ENCODE measurements at regions not wholly inside any gene's neighbourhood (a gene's known extent, or its start where the extent isn't known, plus 50 kb on each side); places are given as distances from the start of the nearest gene placed in this dataset.

- Histone ChIP-seq H3K9ac (ENCODE audit: low read length) (no peak overlapping the region), H3K4me3 (ENCODE audit: low read length) (no peak overlapping the region)
Measured at GRCh38 chr13:40146063-40146462, 490.6 kb downstream of the COG6 start.

GRCh38 chr13:40146611-40147117, 491.2 kb downstream of the COG6 start:
- no peaks in the 10 kb centered on the region for H3K4me1 ChIP-seq (ENCODE audit: control insufficient read depth, low read depth, low read length)
- no peaks in the 10 kb centered on the region for H3K27me3 ChIP-seq (ENCODE audit: control insufficient read depth, insufficient read depth, low read length)
- no peaks in the 10 kb centered on the region for H3K36me3 ChIP-seq (ENCODE audit: control insufficient read depth, low read depth, low read length)
- H3K4me3 ChIP-seq (ENCODE audit: low read length): no peak overlapping the region
- H3K9me3 ChIP-seq (ENCODE audit: control insufficient read depth, low read depth, low read length): no peaks in the 10 kb centered on the region
- H3K27ac ChIP-seq (ENCODE audit: low read length): no peak overlapping the region
- no peak overlapping the region for H3K9ac ChIP-seq (ENCODE audit: low read length)

More at GRCh38 chr13:40146063-40146462, 490.6 kb downstream of the COG6 start:
- no peak overlapping the region for H3K27ac ChIP-seq (ENCODE audit: low read length)
- no peaks in the 10 kb centered on the region for H3K27me3 ChIP-seq (ENCODE audit: control insufficient read depth, insufficient read depth, low read length)
- H3K9me3 ChIP-seq (ENCODE audit: control insufficient read depth, low read depth, low read length): no peaks in the 10 kb centered on the region
- H3K36me3 ChIP-seq (ENCODE audit: control insufficient read depth, low read depth, low read length): no peaks in the 10 kb centered on the region
- no peaks in the 10 kb centered on the region for H3K4me1 ChIP-seq (ENCODE audit: control insufficient read depth, low read depth, low read length)

DNA sequence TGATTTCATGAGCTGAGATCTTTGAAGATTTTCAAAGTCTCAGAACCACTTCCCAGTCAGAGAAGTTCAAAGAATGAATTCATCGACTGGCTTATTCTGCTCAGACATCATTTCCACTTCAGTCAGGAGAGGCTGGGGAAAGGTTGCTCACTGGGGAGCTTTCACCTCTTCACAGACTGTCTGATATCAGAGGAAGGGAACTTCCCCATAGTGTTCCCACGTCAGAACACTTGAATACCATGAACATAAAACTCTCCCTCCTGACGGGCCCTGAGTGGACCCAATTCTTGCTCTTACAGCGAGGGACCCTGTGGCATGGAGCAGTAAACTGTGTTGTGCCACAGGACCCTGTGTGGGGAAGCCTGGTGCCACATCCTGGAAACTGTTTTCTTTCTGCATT, 492.6 kb downstream of the COG6 start:
- Histone ChIP-seq H3K4me1 (ENCODE audit: control insufficient read depth, low read depth, low read length) (no peaks in the 10 kb centered on the region), H3K36me3 (ENCODE audit: control insufficient read depth, low read depth, low read length) (no peaks in the 10 kb centered on the region), H3K9me3 (ENCODE audit: control insufficient read depth, low read depth, low read length) (no peaks in the 10 kb centered on the region), H3K9ac (ENCODE audit: low read length) (no peak overlapping the region), H3K4me3 (ENCODE audit: low read length) (no peak overlapping the region), H3K27me3 (ENCODE audit: control insufficient read depth, insufficient read depth, low read length) (no peaks in the 10 kb centered on the region), H3K27ac (ENCODE audit: low read length) (no peak overlapping the region)

GRCh38 chr13:40148742-40149141, 493.3 kb downstream of the COG6 start:
- Histone ChIP-seq H3K27me3 (ENCODE audit: control insufficient read depth, insufficient read depth, low read length) (no peaks in the 10 kb centered on the region), H3K27ac (ENCODE audit: low read length) (no peak overlapping the region), H3K4me1 (ENCODE audit: control insufficient read depth, low read depth, low read length) (no peaks in the 10 kb centered on the region), H3K9ac (ENCODE audit: low read length) (no peak overlapping the region), H3K36me3 (ENCODE audit: control insufficient read depth, low read depth, low read length) (no peaks in the 10 kb centered on the region), H3K4me3 (ENCODE audit: low read length) (no peak overlapping the region), H3K9me3 (ENCODE audit: control insufficient read depth, low read depth, low read length) (no peaks in the 10 kb centered on the region)

DNA sequence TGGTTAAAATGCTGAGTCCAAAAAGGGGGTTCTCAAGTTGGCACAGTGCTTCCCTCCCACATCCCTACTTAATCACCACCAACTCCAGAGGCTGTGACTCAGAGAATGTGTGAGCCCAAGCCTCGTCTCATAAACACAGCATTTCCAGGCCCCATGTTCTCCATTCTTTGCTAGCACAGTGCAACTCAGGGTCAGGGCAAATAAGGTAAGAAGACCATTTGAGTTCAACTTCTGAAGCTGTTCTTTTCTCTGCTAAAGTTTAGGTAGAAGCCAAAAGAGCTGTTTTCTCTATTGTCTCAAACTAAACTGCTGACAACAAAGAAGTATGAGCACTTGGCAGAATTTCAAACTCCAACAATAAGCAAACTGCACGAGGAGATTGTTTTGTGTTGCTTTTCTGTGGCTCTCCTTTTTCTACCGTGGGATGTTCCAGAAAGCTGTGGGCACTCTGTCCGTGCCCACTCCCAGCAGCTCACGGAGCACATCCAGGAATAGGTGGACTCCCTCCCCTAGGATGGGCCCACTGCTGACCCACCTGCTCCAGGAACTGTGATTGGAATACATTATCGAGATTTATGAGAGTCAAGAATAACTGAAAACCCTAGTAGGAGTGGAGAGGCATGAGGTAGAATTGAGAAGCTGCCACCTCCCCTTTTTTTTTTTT, 494.3 kb downstream of the COG6 start:
- Histone ChIP-seq H3K9ac (ENCODE audit: low read length) (no peak overlapping the region), H3K27ac (ENCODE audit: low read length) (no peak overlapping the region)

DNA sequence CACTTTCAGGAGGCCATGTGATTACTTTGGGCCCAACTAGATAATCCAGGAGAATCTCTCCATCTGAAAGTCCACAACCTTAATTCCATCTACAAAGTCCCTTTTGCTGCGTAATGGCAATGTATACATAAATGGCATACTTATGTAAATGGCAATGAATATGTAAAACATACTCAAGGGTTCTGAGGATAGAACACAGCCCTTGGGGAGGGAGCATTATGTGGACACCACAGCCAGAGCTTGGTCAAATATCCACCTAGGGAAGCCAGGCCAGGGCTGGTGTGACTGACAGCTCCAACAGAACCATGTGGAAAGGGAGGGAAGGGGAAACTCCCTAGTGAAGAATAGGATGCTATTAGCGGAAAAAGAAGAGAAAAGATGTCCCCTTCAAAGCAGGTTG, 496.2 kb downstream of the COG6 start:
- Histone ChIP-seq H3K36me3 (ENCODE audit: control insufficient read depth, low read depth, low read length) (no peaks in the 10 kb centered on the region), H3K27me3 (ENCODE audit: control insufficient read depth, insufficient read depth, low read length) (no peaks in the 10 kb centered on the region), H3K9me3 (ENCODE audit: control insufficient read depth, low read depth, low read length) (no peaks in the 10 kb centered on the region), H3K4me3 (ENCODE audit: low read length) (no peak overlapping the region), H3K9ac (ENCODE audit: low read length) (no peak overlapping the region), H3K4me1 (ENCODE audit: control insufficient read depth, low read depth, low read length) (no peaks in the 10 kb centered on the region), H3K27ac (ENCODE audit: low read length) (no peak overlapping the region)

More for the DNA sequence above, 494.3 kb downstream of the COG6 start:
- Histone ChIP-seq H3K4me3 (ENCODE audit: low read length) (no peak overlapping the region), H3K27me3 (ENCODE audit: control insufficient read depth, insufficient read depth, low read length) (no peaks in the 10 kb centered on the region), H3K36me3 (ENCODE audit: control insufficient read depth, low read depth, low read length) (no peaks in the 10 kb centered on the region), H3K9me3 (ENCODE audit: control insufficient read depth, low read depth, low read length) (no peaks in the 10 kb centered on the region), H3K4me1 (ENCODE audit: control insufficient read depth, low read depth, low read length) (no peaks in the 10 kb centered on the region)

DNA sequence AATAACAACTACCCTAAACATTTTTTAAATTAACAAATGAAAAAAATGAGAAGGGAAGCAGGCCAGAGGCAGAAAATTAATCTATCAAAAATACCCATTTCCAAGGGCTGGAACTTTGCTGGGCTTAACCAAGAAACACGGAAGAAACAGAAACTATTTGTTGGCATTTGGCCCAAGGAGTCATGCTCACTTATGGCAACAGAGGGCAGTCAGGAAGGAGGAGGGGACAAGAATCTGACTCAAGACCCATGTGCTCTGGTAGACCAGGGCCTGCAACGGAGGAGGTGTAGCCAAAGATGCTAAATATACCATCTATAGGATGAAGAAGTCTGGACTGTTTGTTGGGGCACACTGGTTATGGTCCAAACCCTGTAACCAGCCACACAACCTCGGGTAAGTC, 496.7 kb downstream of the COG6 start:
- no peaks in the 10 kb centered on the region for H3K36me3 ChIP-seq (ENCODE audit: control insufficient read depth, low read depth, low read length)
- H3K27me3 ChIP-seq (ENCODE audit: control insufficient read depth, insufficient read depth, low read length): no peaks in the 10 kb centered on the region
- H3K9ac ChIP-seq (ENCODE audit: low read length): no peak overlapping the region
- H3K4me3 ChIP-seq (ENCODE audit: low read length): no peak overlapping the region
- H3K9me3 ChIP-seq (ENCODE audit: control insufficient read depth, low read depth, low read length): no peaks in the 10 kb centered on the region
- H3K27ac ChIP-seq (ENCODE audit: low read length): no peak overlapping the region
- H3K4me1 ChIP-seq (ENCODE audit: control insufficient read depth, low read depth, low read length): no peaks in the 10 kb centered on the region

GRCh38 chr13:40152922-40153321, 497.5 kb downstream of the COG6 start:
- no peaks in the 10 kb centered on the region for H3K4me1 ChIP-seq (ENCODE audit: control insufficient read depth, low read depth, low read length)
- H3K4me3 ChIP-seq (ENCODE audit: low read length): no peak overlapping the region
- no peaks in the 10 kb centered on the region for H3K9me3 ChIP-seq (ENCODE audit: control insufficient read depth, low read depth, low read length)
- no peak overlapping the region for H3K9ac ChIP-seq (ENCODE audit: low read length)
- no peak overlapping the region for H3K27ac ChIP-seq (ENCODE audit: low read length)
- no peaks in the 10 kb centered on the region for H3K36me3 ChIP-seq (ENCODE audit: control insufficient read depth, low read depth, low read length)
- no peaks in the 10 kb centered on the region for H3K27me3 ChIP-seq (ENCODE audit: control insufficient read depth, insufficient read depth, low read length)

GRCh38 chr13:40153516-40153915, 498.1 kb downstream of the COG6 start:
- H3K4me1 ChIP-seq (ENCODE audit: control insufficient read depth, low read depth, low read length): no peaks in the 10 kb centered on the region
- no peaks in the 10 kb centered on the region for H3K27me3 ChIP-seq (ENCODE audit: control insufficient read depth, insufficient read depth, low read length)
- no peaks in the 10 kb centered on the region for H3K9me3 ChIP-seq (ENCODE audit: control insufficient read depth, low read depth, low read length)
- no peak overlapping the region for H3K4me3 ChIP-seq (ENCODE audit: low read length)
- no peak overlapping the region for H3K9ac ChIP-seq (ENCODE audit: low read length)
- no peak overlapping the region for H3K27ac ChIP-seq (ENCODE audit: low read length)
- no peaks in the 10 kb centered on the region for H3K36me3 ChIP-seq (ENCODE audit: control insufficient read depth, low read depth, low read length)

- Histone ChIP-seq H3K27ac (ENCODE audit: low read length) (no peak overlapping the region), H3K4me3 (ENCODE audit: low read length) (no peak overlapping the region), H3K4me1 (ENCODE audit: control insufficient read depth, low read depth, low read length) (no peaks in the 10 kb centered on the region), H3K27me3 (ENCODE audit: control insufficient read depth, insufficient read depth, low read length) (no peaks in the 10 kb centered on the region), H3K9ac (ENCODE audit: low read length) (no peak overlapping the region), H3K36me3 (ENCODE audit: control insufficient read depth, low read depth, low read length) (no peaks in the 10 kb centered on the region), H3K9me3 (ENCODE audit: control insufficient read depth, low read depth, low read length) (no peaks in the 10 kb centered on the region)
Measured at GRCh38 chr13:40155201-40155600, 499.7 kb downstream of the COG6 start.

DNA sequence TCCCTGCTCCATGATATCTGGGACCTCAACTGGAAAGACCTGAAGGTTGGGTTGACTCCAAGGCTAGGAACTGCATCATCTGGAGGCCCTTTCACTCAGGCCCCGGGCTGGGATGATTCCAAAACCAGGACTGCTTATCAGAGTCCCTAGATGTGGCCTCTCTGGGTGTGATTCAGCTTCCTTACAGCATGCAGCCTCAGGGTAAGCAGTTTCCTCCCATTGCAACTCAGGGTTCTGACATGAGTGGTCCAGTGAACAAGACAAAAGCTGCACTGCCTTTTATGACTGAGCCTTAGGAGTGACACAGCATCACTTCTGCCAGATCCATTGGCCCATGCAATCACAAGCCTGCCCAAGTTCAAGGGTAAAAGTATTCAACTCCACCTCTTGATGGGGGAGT, 502.8 kb downstream of the COG6 start:
- H3K27me3 ChIP-seq (ENCODE audit: control insufficient read depth, insufficient read depth, low read length): no peaks in the 10 kb centered on the region
- H3K9ac ChIP-seq (ENCODE audit: low read length): no peak overlapping the region
- H3K4me1 ChIP-seq (ENCODE audit: control insufficient read depth, low read depth, low read length): no peaks in the 10 kb centered on the region
- H3K9me3 ChIP-seq (ENCODE audit: control insufficient read depth, low read depth, low read length): no peaks in the 10 kb centered on the region
- H3K4me3 ChIP-seq (ENCODE audit: low read length): no peak overlapping the region
- no peak overlapping the region for H3K27ac ChIP-seq (ENCODE audit: low read length)
- H3K36me3 ChIP-seq (ENCODE audit: control insufficient read depth, low read depth, low read length): no peaks in the 10 kb centered on the region

- Histone ChIP-seq H3K36me3 (ENCODE audit: control insufficient read depth, low read depth, low read length) (no peaks in the 10 kb centered on the region), H3K27me3 (ENCODE audit: control insufficient read depth, insufficient read depth, low read length) (no peaks in the 10 kb centered on the region), H3K9ac (ENCODE audit: low read length) (no peak overlapping the region), H3K9me3 (ENCODE audit: control insufficient read depth, low read depth, low read length) (no peaks in the 10 kb centered on the region), H3K27ac (ENCODE audit: low read length) (no peak overlapping the region), H3K4me3 (ENCODE audit: low read length) (no peak overlapping the region), H3K4me1 (ENCODE audit: control insufficient read depth, low read depth, low read length) (no peaks in the 10 kb centered on the region)
Measured at GRCh38 chr13:40158757-40159156, 503.3 kb downstream of the COG6 start.
